ENCODE measurements at regions not wholly inside any gene's neighbourhood (a gene's known extent, or its start where the extent isn't known, plus 50 kb on each side); places are given as distances from the start of the nearest gene placed in this dataset.
"Not testable (repeated sequence)": the region's sequence is repeated elsewhere in the genome, so short reads cannot be mapped to it uniquely, and the experiment has no call there.

GRCh38 chr6:106858653-106859092, 115.9 kb downstream of the CD24 start:
- no peak for DNase-seq
- intact Hi-C loops (cut with micrococcal nuclease): no loop called here

GRCh38 chr6:106857771-106858652, 116.5 kb downstream of the CD24 start:
- intact Hi-C loops (cut with micrococcal nuclease): no loop called here
- no peak overlapping the region for H3K27ac ChIP-seq (replicated peaks)
- no peaks in the 10 kb centered on the region for H3K27me3 ChIP-seq (ENCODE audit: low read depth)
- DNase-seq: no peak
- peaks cover 3% of the 10 kb centered on the region for H3K9me3 ChIP-seq (replicated peaks)
- no peaks in the 10 kb centered on the region for H3K36me3 ChIP-seq
- no peak overlapping the region for H3K4me3 ChIP-seq
- H3K4me1 ChIP-seq: no peaks in the 10 kb centered on the region
- no peak for TF ChIP-seq CTCF (IDR thresholded peaks at IDR 0.05; ENCODE audit: borderline replicate concordance)

More at GRCh38 chr6:106858653-106859092, 115.9 kb downstream of the CD24 start:
- no peak for TF ChIP-seq CTCF (IDR thresholded peaks at IDR 0.05; ENCODE audit: borderline replicate concordance)
- H3K36me3 ChIP-seq: no peaks in the 10 kb centered on the region
- H3K27ac ChIP-seq (replicated peaks): no peak overlapping the region
- peaks cover 3% of the 10 kb centered on the region for H3K9me3 ChIP-seq (replicated peaks)
- H3K27me3 ChIP-seq (ENCODE audit: low read depth): no peaks in the 10 kb centered on the region
- no peak overlapping the region for H3K4me3 ChIP-seq
- no peaks in the 10 kb centered on the region for H3K4me1 ChIP-seq

GRCh38 chr6:106857310-106857709, 117.2 kb downstream of the CD24 start:
- H3K36me3 ChIP-seq; H3K4me3 ChIP-seq; H3K27ac ChIP-seq (replicated peaks); H3K4me1 ChIP-seq; H3K27me3 ChIP-seq (ENCODE audit: low read depth); DNase-seq; intact Hi-C loops (cut with micrococcal nuclease); H3K9me3 ChIP-seq (replicated peaks): not testable (repeated sequence)

- no peaks in the 10 kb centered on the region for H3K27me3 ChIP-seq (ENCODE audit: low read depth)
- peaks cover 18% of the 10 kb centered on the region for H3K9me3 ChIP-seq (replicated peaks)
- no peak for DNase-seq
- intact Hi-C loops (cut with micrococcal nuclease): no loop called here
- H3K4me3 ChIP-seq: no peak overlapping the region
- no peaks in the 10 kb centered on the region for H3K4me1 ChIP-seq
- no peak overlapping the region for H3K27ac ChIP-seq (replicated peaks)
- TF ChIP-seq CTCF (IDR thresholded peaks at IDR 0.05; ENCODE audit: borderline replicate concordance): no peak
- H3K36me3 ChIP-seq: no peaks in the 10 kb centered on the region
Observed at GRCh38 chr6:106856227-106856874, 118.2 kb downstream of the CD24 start.

- H3K9me3 ChIP-seq (replicated peaks): peaks cover 16% of the 10 kb centered on the region
- H3K4me1 ChIP-seq: no peaks in the 10 kb centered on the region
- TF ChIP-seq CTCF (IDR thresholded peaks at IDR 0.05; ENCODE audit: borderline replicate concordance): no peak
- no peak for DNase-seq
- H3K27ac ChIP-seq (replicated peaks): no peak overlapping the region
- no peaks in the 10 kb centered on the region for H3K27me3 ChIP-seq (ENCODE audit: low read depth)
- no peak overlapping the region for H3K4me3 ChIP-seq
- H3K36me3 ChIP-seq: no peaks in the 10 kb centered on the region
- intact Hi-C loops (cut with micrococcal nuclease): no loop called here
Observed at GRCh38 chr6:106855117-106855516, 119.4 kb downstream of the CD24 start.

Data from left ventricle myocardium inferior (tissue), 1 donor.